ENCODE measurements at regions not wholly inside any gene's neighbourhood (a gene's known extent, or its start where the extent isn't known, plus 50 kb on each side); places are given as distances from the start of the nearest gene placed in this dataset.
"Not testable (repeated sequence)": the region's sequence is repeated elsewhere in the genome, so short reads cannot be mapped to it uniquely, and the experiment has no call there.

- peak; percentile 45 for ATAC-seq
Measured at GRCh38 chr2:111302397-111303218, 181.9 kb downstream of the BCL2L11 start.

- not testable (repeated sequence) for ATAC-seq
Measured at GRCh38 chr2:111307302-111307701, 186.6 kb downstream of the BCL2L11 start.

GRCh38 chr2:111309231-111310075 lies 188.7 kb downstream of the BCL2L11 start:
- not testable (repeated sequence) for ATAC-seq

- ATAC-seq: not testable (repeated sequence)
Measured at GRCh38 chr2:111310395-111310794, 189.7 kb downstream of the BCL2L11 start.

- ATAC-seq: not testable (repeated sequence)
Measured at GRCh38 chr2:111311568-111311967, 190.9 kb downstream of the BCL2L11 start.

- peak; percentile 73 for ATAC-seq
Measured at GRCh38 chr2:111312897-111313607, 192.3 kb downstream of the BCL2L11 start.

GRCh38 chr2:111313711-111314110 lies 193.0 kb downstream of the BCL2L11 start:
- ATAC-seq: not testable (repeated sequence)

- peak; percentile 36 for ATAC-seq
Measured at GRCh38 chr2:111315188-111315917, 194.6 kb downstream of the BCL2L11 start.

GRCh38 chr2:111316221-111316741 lies 195.6 kb downstream of the BCL2L11 start:
- ATAC-seq: not testable (repeated sequence)

GRCh38 chr2:111316881-111317549 lies 196.3 kb downstream of the BCL2L11 start:
- ATAC-seq: not testable (repeated sequence)

- not testable (repeated sequence) for ATAC-seq
Measured at GRCh38 chr2:111319552-111319951, 198.8 kb downstream of the BCL2L11 start.

GRCh38 chr2:111320264-111320663 lies 199.6 kb downstream of the BCL2L11 start:
- ATAC-seq: not testable (repeated sequence)

GRCh38 chr2:111320965-111321364 lies 200.3 kb downstream of the BCL2L11 start:
- ATAC-seq: peak; percentile 81

- ATAC-seq: not testable (repeated sequence)
Measured at GRCh38 chr2:111323384-111323783, 202.7 kb downstream of the BCL2L11 start.

GRCh38 chr2:111327726-111328125 lies 207.0 kb downstream of the BCL2L11 start:
- ATAC-seq: not testable (repeated sequence)

GRCh38 chr2:111329309-111329708 lies 208.6 kb downstream of the BCL2L11 start:
- ATAC-seq: not testable (repeated sequence)

- ATAC-seq: not testable (repeated sequence)
Measured at GRCh38 chr2:111331099-111331724, 210.5 kb downstream of the BCL2L11 start.

GRCh38 chr2:111335220-111335907 lies 214.7 kb downstream of the BCL2L11 start:
- ATAC-seq: peak; percentile 63

- not testable (repeated sequence) for ATAC-seq
Measured at GRCh38 chr2:111338474-111338873, 217.8 kb downstream of the BCL2L11 start.

GRCh38 chr2:111339476-111339875 lies 218.8 kb downstream of the BCL2L11 start:
- ATAC-seq: not testable (repeated sequence)

All from SK-N-SH treated with all-trans-retinoic acid at 6 μM for 48 hours (cell line).